Choroid plexus epithelial cell (primary cell): ENCODE measurements at regions not wholly inside any gene's neighbourhood (a gene's known extent, or its start where the extent isn't known, plus 50 kb on each side); places are given as distances from the start of the nearest gene placed in this dataset.

Experiments
- DNase-seq: peaks from one replicate; pipeline ENCODE4 v3.0.0-alpha.2; 2010; ENCODE audit warnings: low read depth
- H3K4me3 ChIP-seq: 2 replicates; pipeline ENCODE4 v1.5.1; 2011; ENCODE audit warnings: low read depth, mild to moderate bottlenecking, control low read depth, low read length, moderate library complexity
- CTCF ChIP-seq: conservative IDR thresholded peaks from 2 replicates; pipeline ENCODE4 v1.5.1; 2011; ENCODE audit warnings: low read depth, mild to moderate bottlenecking, control low read depth, inconsistent platforms, low read length, moderate library complexity

- DNase-seq, result no peak
- TF ChIP-seq CTCF, result no peak
- H3K4me3 ChIP-seq, result no peak overlapping the region
Observed at GRCh38 chr17:36673068-36673467, 71.7 kb downstream of the MRM1 start.

GRCh38 chr17:36673637-36674277 is 72.4 kb downstream of the MRM1 start:
- H3K4me3 ChIP-seq, result no peak overlapping the region
- no peak for DNase-seq
- TF ChIP-seq CTCF, result no peak

- no peak for DNase-seq
- H3K4me3 ChIP-seq, result no peak overlapping the region
- no peak for TF ChIP-seq CTCF
Observed at GRCh38 chr17:36674278-36674650, 72.9 kb downstream of the MRM1 start.

DNA sequence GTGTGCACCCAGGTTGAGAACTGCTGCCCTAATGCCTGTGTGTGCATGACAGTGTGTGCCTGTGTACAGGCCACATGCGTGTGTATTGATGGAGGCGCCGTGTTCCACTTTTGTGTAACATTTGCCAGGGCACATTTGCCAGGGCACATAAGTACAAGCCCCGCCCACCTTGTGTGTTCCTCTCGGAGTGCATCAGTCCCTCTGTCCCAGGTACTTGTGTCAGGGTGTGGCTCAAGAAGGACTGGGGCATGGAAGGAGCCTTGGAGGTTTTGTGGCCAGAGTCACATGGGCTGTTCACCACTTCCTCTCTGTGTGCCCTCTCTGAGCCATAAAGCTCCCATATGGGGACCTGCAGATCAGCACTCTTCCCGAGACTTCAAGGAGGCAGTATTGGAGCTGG is 73.9 kb downstream of the MRM1 start:
- TF ChIP-seq CTCF, result no peak
- no peak for DNase-seq
- H3K4me3 ChIP-seq, result no peak overlapping the region

DNA sequence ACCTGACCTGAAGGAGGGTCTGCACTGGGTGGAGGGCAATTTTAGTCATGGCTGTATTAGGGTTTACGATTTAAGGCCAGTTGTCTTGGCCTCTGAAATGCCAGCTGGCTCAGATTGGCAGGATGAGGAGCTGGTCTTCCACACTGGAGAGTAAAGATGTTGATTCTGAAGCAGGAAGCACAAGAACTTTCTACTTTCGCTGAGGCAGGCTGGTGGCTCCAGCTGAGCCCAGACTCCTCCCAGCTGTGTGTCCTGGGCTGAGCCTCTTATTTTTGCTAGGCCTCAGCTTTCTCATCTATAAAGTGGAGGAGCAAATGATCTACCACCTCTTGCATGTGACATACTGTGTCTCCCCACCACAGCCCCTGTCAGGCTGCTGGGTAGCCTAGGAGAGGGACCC is 74.4 kb downstream of the MRM1 start:
- TF ChIP-seq CTCF, result no peak
- H3K4me3 ChIP-seq, result no peak overlapping the region
- DNase-seq, result no peak

GRCh38 chr17:36679815-36680467 is 78.6 kb downstream of the MRM1 start:
- no peak overlapping the region for H3K4me3 ChIP-seq
- DNase-seq, result no peak

More at GRCh38 chr17:36679815-36680467, 78.6 kb downstream of the MRM1 start:
- TF ChIP-seq CTCF, result no peak
